Peyer's patch (tissue), 4 donors: ENCODE measurements at regions not wholly inside any gene's neighbourhood (a gene's known extent, or its start where the extent isn't known, plus 50 kb on each side); places are given as distances from the start of the nearest gene placed in this dataset.
"Not testable (repeated sequence)": the region's sequence is repeated elsewhere in the genome, so short reads cannot be mapped to it uniquely, and the experiment has no call there.

Experiments used
- POLR2A ChIP-seq, 2 donors: fragments of 450-650 bp; IDR thresholded peaks; one replicate each; pipeline ENCODE4 v1.5.1; 2017; ENCODE audit warnings: antibody characterized with exemption in 2 of 2, mild to moderate bottlenecking in 2 of 2, moderate library complexity in 2 of 2
- TF ChIP-seq, protein P1 (sequence below), 6 experiments: fragments of 450-650 bp in 4 of 6; fragments of 200-600 bp in 2 of 6; sonication (generic) in 1 of 6; IDR thresholded peaks; one replicate each; pipeline ENCODE4 v1.5.1; 2017 to 2019; ENCODE audit warnings: antibody characterized with exemption in 6 of 6, mild to moderate bottlenecking in 3 of 6, moderate library complexity in 1 of 6

DNA sequence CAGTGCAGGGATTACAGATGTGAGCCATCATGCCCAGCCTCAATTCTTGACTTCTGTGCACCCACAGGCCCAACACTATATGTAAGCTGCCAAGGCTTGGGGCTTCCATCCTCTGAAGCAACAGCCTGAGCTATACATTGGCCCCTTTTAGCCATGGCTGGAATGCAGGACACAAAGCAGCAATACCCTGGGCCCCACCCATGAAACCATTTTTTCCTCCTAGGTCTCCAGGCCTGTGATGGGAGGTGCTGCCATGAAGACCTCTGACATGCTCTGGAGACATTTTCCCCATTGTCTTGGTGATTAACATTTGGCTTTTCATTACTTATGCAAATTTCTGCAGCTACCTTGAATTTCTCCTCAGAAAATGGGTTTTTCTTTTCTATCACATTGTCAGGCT is 109.1 kb upstream of the CHRDL1 start:
- TF ChIP-seq, protein P1, sequence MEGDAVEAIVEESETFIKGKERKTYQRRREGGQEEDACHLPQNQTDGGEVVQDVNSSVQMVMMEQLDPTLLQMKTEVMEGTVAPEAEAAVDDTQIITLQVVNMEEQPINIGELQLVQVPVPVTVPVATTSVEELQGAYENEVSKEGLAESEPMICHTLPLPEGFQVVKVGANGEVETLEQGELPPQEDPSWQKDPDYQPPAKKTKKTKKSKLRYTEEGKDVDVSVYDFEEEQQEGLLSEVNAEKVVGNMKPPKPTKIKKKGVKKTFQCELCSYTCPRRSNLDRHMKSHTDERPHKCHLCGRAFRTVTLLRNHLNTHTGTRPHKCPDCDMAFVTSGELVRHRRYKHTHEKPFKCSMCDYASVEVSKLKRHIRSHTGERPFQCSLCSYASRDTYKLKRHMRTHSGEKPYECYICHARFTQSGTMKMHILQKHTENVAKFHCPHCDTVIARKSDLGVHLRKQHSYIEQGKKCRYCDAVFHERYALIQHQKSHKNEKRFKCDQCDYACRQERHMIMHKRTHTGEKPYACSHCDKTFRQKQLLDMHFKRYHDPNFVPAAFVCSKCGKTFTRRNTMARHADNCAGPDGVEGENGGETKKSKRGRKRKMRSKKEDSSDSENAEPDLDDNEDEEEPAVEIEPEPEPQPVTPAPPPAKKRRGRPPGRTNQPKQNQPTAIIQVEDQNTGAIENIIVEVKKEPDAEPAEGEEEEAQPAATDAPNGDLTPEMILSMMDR (IDR thresholded peaks at IDR 0.05) = not testable (repeated sequence)
- not testable (repeated sequence) for TF ChIP-seq POLR2A (IDR thresholded peaks at IDR 0.05)
